K562 (cell line): ENCODE measurements at regions not wholly inside any gene's neighbourhood (a gene's known extent, or its start where the extent isn't known, plus 50 kb on each side); places are given as distances from the start of the nearest gene placed in this dataset.

Experiments
- DDX20 ChIP-seq: fragments of 450-650 bp; IDR thresholded peaks from 2 replicates; pipeline ENCODE4 v1.6.1; 2016; ENCODE audit warnings: missing genetic modification characterization, low read depth, mild to moderate bottlenecking, missing compliant biosample characterization, moderate library complexity
- POLR2AphosphoS5 ChIP-seq: IDR thresholded peaks from 2 replicates; pipeline ENCODE4 v1.6.1; 2011; ENCODE audit warnings: mild to moderate bottlenecking, low read depth, low read length, moderate library complexity; ENCODE audit not compliant: control insufficient read depth, insufficient read depth
- ZNF12 ChIP-seq: sonication (generic); formaldehyde crosslinking; IDR thresholded peaks from 2 replicates; pipeline ENCODE4 v1.4.0; 2020; ENCODE audit warnings: mild to moderate bottlenecking, missing genetic modification reagents
- ZSCAN32 ChIP-seq: fragments of 450-650 bp; formaldehyde crosslinking; IDR thresholded peaks from 2 replicates; pipeline ENCODE4 v1.4.0; 2020; ENCODE audit warnings: mild to moderate bottlenecking, moderate library complexity
- TF ChIP-seq, protein P1 (sequence below): fragments of 450-650 bp; IDR thresholded peaks from 2 replicates; pipeline ENCODE4 v1.6.1; 2017; ENCODE audit warnings: antibody characterized with exemption, mild to moderate bottlenecking
- TF ChIP-seq, protein P2 (sequence below): fragments of 200-600 bp; sonication (generic); IDR thresholded peaks from one replicate; pipeline ENCODE4 v1.6.1; 2012; ENCODE audit warnings: mild to moderate bottlenecking, low read depth, low read length, inconsistent platforms
- TF ChIP-seq, protein P3 (sequence below): fragments of 450-650 bp; IDR thresholded peaks from 2 replicates; pipeline ENCODE4 v1.7.0; 2016; ENCODE audit warnings: borderline replicate concordance

DNA sequence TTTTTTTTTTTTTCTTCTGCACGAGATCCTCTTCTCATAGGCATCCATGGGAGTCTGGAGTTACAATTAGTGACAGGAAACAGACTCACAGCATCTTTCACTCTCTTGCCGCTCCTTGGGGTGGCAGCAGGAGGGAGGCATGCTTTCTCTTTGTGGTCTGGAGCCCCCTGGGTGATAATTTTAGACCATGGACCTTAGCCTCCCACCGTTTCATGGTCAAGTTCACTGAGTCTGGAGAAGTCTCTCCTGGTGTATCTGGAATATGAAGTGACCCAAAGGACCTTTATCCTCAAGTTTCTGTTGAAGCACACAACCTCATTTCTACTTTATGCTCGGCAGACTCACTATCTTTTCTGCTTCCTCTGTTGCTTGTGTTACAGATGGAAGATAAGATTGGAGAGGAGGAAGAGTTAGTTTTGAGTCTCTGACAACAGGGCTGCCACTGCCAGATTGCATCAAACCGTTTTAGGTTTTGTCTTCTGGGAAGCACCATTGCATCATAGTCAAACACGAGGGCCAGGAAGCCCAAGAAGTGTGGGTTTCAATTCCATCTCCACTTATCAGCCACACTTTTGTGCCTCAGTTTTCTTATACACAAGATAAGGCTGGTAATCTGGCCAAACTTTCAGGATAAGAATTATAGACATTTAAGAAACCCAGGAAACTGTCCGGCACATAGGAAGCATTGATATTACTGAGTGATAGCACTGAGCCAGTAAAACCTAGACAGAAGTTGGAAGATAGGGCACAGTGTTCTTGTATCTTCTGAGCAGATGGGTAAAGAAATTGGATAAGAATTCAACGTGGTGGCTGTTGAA, 62.3 kb downstream of the ADCYAP1 start (continued):
- TF ChIP-seq, protein P1, sequence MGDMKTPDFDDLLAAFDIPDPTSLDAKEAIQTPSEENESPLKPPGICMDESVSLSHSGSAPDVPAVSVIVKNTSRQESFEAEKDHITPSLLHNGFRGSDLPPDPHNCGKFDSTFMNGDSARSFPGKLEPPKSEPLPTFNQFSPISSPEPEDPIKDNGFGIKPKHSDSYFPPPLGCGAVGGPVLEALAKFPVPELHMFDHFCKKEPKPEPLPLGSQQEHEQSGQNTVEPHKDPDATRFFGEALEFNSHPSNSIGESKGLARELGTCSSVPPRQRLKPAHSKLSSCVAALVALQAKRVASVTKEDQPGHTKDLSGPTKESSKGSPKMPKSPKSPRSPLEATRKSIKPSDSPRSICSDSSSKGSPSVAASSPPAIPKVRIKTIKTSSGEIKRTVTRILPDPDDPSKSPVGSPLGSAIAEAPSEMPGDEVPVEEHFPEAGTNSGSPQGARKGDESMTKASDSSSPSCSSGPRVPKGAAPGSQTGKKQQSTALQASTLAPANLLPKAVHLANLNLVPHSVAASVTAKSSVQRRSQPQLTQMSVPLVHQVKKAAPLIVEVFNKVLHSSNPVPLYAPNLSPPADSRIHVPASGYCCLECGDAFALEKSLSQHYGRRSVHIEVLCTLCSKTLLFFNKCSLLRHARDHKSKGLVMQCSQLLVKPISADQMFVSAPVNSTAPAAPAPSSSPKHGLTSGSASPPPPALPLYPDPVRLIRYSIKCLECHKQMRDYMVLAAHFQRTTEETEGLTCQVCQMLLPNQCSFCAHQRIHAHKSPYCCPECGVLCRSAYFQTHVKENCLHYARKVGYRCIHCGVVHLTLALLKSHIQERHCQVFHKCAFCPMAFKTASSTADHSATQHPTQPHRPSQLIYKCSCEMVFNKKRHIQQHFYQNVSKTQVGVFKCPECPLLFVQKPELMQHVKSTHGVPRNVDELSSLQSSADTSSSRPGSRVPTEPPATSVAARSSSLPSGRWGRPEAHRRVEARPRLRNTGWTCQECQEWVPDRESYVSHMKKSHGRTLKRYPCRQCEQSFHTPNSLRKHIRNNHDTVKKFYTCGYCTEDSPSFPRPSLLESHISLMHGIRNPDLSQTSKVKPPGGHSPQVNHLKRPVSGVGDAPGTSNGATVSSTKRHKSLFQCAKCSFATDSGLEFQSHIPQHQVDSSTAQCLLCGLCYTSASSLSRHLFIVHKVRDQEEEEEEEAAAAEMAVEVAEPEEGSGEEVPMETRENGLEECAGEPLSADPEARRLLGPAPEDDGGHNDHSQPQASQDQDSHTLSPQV, result no peak
- TF ChIP-seq POLR2AphosphoS5 (no peak), DDX20 (peak; percentile 51; the same call in 1 of the 2 replicates), ZNF12 (CRISPR knock-in tag) (no peak), ZSCAN32 (CRISPR knock-in tag) (0 out of 2 replicates have a peak, but pooled peaks have one; percentile 8)
- TF ChIP-seq, protein P2, sequence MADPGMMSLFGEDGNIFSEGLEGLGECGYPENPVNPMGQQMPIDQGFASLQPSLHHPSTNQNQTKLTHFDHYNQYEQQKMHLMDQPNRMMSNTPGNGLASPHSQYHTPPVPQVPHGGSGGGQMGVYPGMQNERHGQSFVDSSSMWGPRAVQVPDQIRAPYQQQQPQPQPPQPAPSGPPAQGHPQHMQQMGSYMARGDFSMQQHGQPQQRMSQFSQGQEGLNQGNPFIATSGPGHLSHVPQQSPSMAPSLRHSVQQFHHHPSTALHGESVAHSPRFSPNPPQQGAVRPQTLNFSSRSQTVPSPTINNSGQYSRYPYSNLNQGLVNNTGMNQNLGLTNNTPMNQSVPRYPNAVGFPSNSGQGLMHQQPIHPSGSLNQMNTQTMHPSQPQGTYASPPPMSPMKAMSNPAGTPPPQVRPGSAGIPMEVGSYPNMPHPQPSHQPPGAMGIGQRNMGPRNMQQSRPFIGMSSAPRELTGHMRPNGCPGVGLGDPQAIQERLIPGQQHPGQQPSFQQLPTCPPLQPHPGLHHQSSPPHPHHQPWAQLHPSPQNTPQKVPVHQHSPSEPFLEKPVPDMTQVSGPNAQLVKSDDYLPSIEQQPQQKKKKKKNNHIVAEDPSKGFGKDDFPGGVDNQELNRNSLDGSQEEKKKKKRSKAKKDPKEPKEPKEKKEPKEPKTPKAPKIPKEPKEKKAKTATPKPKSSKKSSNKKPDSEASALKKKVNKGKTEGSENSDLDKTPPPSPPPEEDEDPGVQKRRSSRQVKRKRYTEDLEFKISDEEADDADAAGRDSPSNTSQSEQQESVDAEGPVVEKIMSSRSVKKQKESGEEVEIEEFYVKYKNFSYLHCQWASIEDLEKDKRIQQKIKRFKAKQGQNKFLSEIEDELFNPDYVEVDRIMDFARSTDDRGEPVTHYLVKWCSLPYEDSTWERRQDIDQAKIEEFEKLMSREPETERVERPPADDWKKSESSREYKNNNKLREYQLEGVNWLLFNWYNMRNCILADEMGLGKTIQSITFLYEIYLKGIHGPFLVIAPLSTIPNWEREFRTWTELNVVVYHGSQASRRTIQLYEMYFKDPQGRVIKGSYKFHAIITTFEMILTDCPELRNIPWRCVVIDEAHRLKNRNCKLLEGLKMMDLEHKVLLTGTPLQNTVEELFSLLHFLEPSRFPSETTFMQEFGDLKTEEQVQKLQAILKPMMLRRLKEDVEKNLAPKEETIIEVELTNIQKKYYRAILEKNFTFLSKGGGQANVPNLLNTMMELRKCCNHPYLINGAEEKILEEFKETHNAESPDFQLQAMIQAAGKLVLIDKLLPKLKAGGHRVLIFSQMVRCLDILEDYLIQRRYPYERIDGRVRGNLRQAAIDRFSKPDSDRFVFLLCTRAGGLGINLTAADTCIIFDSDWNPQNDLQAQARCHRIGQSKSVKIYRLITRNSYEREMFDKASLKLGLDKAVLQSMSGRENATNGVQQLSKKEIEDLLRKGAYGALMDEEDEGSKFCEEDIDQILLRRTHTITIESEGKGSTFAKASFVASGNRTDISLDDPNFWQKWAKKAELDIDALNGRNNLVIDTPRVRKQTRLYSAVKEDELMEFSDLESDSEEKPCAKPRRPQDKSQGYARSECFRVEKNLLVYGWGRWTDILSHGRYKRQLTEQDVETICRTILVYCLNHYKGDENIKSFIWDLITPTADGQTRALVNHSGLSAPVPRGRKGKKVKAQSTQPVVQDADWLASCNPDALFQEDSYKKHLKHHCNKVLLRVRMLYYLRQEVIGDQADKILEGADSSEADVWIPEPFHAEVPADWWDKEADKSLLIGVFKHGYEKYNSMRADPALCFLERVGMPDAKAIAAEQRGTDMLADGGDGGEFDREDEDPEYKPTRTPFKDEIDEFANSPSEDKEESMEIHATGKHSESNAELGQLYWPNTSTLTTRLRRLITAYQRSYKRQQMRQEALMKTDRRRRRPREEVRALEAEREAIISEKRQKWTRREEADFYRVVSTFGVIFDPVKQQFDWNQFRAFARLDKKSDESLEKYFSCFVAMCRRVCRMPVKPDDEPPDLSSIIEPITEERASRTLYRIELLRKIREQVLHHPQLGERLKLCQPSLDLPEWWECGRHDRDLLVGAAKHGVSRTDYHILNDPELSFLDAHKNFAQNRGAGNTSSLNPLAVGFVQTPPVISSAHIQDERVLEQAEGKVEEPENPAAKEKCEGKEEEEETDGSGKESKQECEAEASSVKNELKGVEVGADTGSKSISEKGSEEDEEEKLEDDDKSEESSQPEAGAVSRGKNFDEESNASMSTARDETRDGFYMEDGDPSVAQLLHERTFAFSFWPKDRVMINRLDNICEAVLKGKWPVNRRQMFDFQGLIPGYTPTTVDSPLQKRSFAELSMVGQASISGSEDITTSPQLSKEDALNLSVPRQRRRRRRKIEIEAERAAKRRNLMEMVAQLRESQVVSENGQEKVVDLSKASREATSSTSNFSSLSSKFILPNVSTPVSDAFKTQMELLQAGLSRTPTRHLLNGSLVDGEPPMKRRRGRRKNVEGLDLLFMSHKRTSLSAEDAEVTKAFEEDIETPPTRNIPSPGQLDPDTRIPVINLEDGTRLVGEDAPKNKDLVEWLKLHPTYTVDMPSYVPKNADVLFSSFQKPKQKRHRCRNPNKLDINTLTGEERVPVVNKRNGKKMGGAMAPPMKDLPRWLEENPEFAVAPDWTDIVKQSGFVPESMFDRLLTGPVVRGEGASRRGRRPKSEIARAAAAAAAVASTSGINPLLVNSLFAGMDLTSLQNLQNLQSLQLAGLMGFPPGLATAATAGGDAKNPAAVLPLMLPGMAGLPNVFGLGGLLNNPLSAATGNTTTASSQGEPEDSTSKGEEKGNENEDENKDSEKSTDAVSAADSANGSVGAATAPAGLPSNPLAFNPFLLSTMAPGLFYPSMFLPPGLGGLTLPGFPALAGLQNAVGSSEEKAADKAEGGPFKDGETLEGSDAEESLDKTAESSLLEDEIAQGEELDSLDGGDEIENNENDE, result no peak
- TF ChIP-seq, protein P3, sequence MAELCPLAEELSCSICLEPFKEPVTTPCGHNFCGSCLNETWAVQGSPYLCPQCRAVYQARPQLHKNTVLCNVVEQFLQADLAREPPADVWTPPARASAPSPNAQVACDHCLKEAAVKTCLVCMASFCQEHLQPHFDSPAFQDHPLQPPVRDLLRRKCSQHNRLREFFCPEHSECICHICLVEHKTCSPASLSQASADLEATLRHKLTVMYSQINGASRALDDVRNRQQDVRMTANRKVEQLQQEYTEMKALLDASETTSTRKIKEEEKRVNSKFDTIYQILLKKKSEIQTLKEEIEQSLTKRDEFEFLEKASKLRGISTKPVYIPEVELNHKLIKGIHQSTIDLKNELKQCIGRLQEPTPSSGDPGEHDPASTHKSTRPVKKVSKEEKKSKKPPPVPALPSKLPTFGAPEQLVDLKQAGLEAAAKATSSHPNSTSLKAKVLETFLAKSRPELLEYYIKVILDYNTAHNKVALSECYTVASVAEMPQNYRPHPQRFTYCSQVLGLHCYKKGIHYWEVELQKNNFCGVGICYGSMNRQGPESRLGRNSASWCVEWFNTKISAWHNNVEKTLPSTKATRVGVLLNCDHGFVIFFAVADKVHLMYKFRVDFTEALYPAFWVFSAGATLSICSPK, result no peak; the same call in 1 of the 2 replicates
